ENCODE measurements at regions not wholly inside any gene's neighbourhood (a gene's known extent, or its start where the extent isn't known, plus 50 kb on each side); places are given as distances from the start of the nearest gene placed in this dataset.

GRCh38 chr15:77816983-77817382 is 184.3 kb upstream of the LINGO1 start:
- no peak for ATAC-seq
- no peak for DNase-seq (ENCODE audit: low read depth, low spot score)
- intact Hi-C loops (cut with micrococcal nuclease; ENCODE audit: unreplicated experiment) = no loop called here
- Histone ChIP-seq H3K27ac (ENCODE audit: low read length) (no peak overlapping the region), H3K9me3 (ENCODE audit: control insufficient read depth, insufficient read depth, low read depth, low read length) (no peaks in the 10 kb centered on the region), H3K4me1 (ENCODE audit: control insufficient read depth, insufficient read depth, low read length) (no peaks in the 10 kb centered on the region), H3K27me3 (ENCODE audit: control insufficient read depth, insufficient read depth, low read length) (peaks cover 10% of the 10 kb centered on the region; the same call in 1 of the 2 replicates), H3K4me3 (ENCODE audit: low read depth in 2 of 2, low read length in 2 of 2) (no peak overlapping the region), H3K36me3 (ENCODE audit: control insufficient read depth, insufficient read depth, low read length) (no peaks in the 10 kb centered on the region)
- no peak for TF ChIP-seq TCF7L2 (IDR thresholded peaks at IDR 0.05; ENCODE audit: low read depth, low read length)
- no peak for TF ChIP-seq REST (IDR thresholded peaks at IDR 0.05; ENCODE audit: insufficient read depth in 1 of 2, low read depth in 2 of 2, low read length in 1 of 2)
- no peak for TF ChIP-seq POLR2AphosphoS5 (IDR thresholded peaks at IDR 0.05; ENCODE audit: low read depth, low read length)
- no peak for TF ChIP-seq SIN3A (IDR thresholded peaks at IDR 0.05; ENCODE audit: borderline replicate concordance, insufficient read depth, low read depth, low read length)
- no peak for TF ChIP-seq CTCF (IDR thresholded peaks at IDR 0.05)
- no TSS peak for BruUV-seq (replicated peaks)
- in situ Hi-C loops (cut with HindIII; ENCODE audit: low pct_unique_long_range_greater_than_20kb, low sequenced_read_pairs) = no loop called here
- ChIA-PET CTCF (interaction anchor here (0.7 kb wide), 1 partner anchor 708 kb away, joined by 3 read pairs; no protein-coding TSS in a partner anchor), POLR2A (no interaction called here)

- ATAC-seq = no peak
- Histone ChIP-seq H3K27me3 (ENCODE audit: control insufficient read depth, insufficient read depth, low read length) (no peaks in the 10 kb centered on the region), H3K4me3 (ENCODE audit: low read depth in 2 of 2, low read length in 2 of 2) (no peak overlapping the region), H3K27ac (ENCODE audit: low read length) (no peak overlapping the region), H3K36me3 (ENCODE audit: control insufficient read depth, insufficient read depth, low read length) (no peaks in the 10 kb centered on the region), H3K4me1 (ENCODE audit: control insufficient read depth, insufficient read depth, low read length) (no peaks in the 10 kb centered on the region), H3K9me3 (ENCODE audit: control insufficient read depth, insufficient read depth, low read depth, low read length) (no peaks in the 10 kb centered on the region)
- no TSS peak for BruUV-seq (replicated peaks)
- TF ChIP-seq CTCF (IDR thresholded peaks at IDR 0.05) = no peak
- no peak for TF ChIP-seq TCF7L2 (IDR thresholded peaks at IDR 0.05; ENCODE audit: low read depth, low read length)
- no peak for TF ChIP-seq SIN3A (IDR thresholded peaks at IDR 0.05; ENCODE audit: borderline replicate concordance, insufficient read depth, low read depth, low read length)
- TF ChIP-seq REST (IDR thresholded peaks at IDR 0.05; ENCODE audit: insufficient read depth in 1 of 2, low read depth in 2 of 2, low read length in 1 of 2) = no peak
- no peak for TF ChIP-seq POLR2AphosphoS5 (IDR thresholded peaks at IDR 0.05; ENCODE audit: low read depth, low read length)
- CTCF ChIA-PET = interaction anchor here (0.5 kb wide), 1 partner anchor 32 kb away, joined by 3 read pairs; no protein-coding TSS in a partner anchor
- POLR2A ChIA-PET = no interaction called here
- DNase-seq (ENCODE audit: low read depth, low spot score) = no peak
- in situ Hi-C loops (cut with HindIII; ENCODE audit: low pct_unique_long_range_greater_than_20kb, low sequenced_read_pairs) = no loop called here
- intact Hi-C loops (cut with micrococcal nuclease; ENCODE audit: unreplicated experiment) = no loop called here
Measured at GRCh38 chr15:77815015-77815414, 182.3 kb upstream of the LINGO1 start.

All from Panc1 (cell line).